ENCODE measurements at regions not wholly inside any gene's neighbourhood (a gene's known extent, or its start where the extent isn't known, plus 50 kb on each side); places are given as distances from the start of the nearest gene placed in this dataset.
A peak's percentile ranks its signal among the peaks of the same experiment; 100 is the strongest.
"Not testable (repeated sequence)": the region's sequence is repeated elsewhere in the genome, so short reads cannot be mapped to it uniquely, and the experiment has no call there.

DNA sequence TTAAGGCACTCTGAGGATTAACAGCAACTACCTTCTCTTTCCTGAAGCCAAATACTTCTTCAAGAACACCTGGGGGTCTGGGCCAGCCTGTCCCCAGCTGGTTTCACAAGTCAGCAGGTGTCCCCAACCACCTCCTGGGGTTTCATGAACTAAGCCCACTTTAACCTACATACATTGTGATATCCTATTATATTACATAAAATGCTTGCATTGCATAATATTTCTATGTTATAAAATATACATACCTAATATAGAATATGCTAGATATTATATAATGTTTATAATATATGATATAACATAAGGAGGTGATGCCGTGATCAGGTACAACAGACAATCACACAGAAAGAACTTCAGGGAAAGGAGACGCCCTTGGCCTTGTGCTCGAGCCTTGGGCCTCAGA is 367.6 kb downstream of the C16orf95 start:
- ATAC-seq (no peak), DNase-seq (ENCODE audit: low spot score) (no peak)
- Mint-ChIP-seq H3K4me1 (ENCODE audit: low read depth in 2 of 2) (no peaks in the 10 kb centered on the region), H3K4me3 (no peak overlapping the region), H3K27ac (no peak overlapping the region), H3K9me3 (no peaks in the 10 kb centered on the region), H3K27me3 (no peaks in the 10 kb centered on the region), H3K36me3 (no peaks in the 10 kb centered on the region)

DNA sequence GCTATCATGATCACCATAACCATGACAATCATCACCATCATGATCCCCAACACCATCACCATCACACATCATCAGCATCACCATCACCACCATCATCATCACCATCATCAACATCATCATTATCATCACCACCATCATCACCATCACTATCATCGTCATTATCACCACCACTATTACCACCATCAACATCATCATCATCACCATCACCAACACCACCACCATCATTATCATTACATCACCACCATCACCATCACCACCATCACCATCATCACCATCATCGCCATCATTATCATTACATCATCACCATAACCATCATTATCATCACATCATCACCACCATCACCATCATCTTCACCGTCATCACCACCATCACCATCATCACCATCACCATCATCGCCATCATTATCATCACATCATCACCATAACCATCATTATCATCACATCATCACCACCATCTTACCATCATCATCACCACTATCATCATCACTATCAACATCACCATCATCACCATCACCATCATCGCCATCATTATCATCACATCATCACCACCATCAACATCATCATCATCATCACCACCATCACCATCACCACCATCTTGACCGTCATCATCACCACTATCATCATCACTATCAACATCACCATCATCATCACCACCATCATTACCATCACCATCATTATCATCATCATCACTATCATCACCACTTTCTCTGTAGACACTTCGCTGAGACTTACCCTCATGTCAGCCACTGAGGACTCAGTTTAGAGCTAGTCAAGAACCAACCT is 366.0 kb downstream of the C16orf95 start:
- DNase-seq (ENCODE audit: low spot score), result no peak
- Mint-ChIP-seq H3K9me3 (no peaks in the 10 kb centered on the region), H3K27me3 (no peaks in the 10 kb centered on the region), H3K4me3 (no peak overlapping the region), H3K36me3 (no peaks in the 10 kb centered on the region), H3K27ac (no peak overlapping the region), H3K4me1 (ENCODE audit: low read depth in 2 of 2) (no peaks in the 10 kb centered on the region)
- ATAC-seq, result no peak

- Mint-ChIP-seq H3K4me1 (ENCODE audit: low read depth in 2 of 2) (peaks cover 0 to 3% of the 10 kb centered on the region in 2 donors), H3K27ac (no peak overlapping the region), H3K27me3 (no peaks in the 10 kb centered on the region), H3K36me3 (no peaks in the 10 kb centered on the region), H3K4me3 (no peak overlapping the region), H3K9me3 (no peaks in the 10 kb centered on the region)
- ATAC-seq (no peak), DNase-seq (ENCODE audit: low spot score) (peak; percentile 20)
Measured at GRCh38 chr16:86951831-86952598, 365.2 kb downstream of the C16orf95 start.

GRCh38 chr16:86952769-86953168 is 364.4 kb downstream of the C16orf95 start:
- H3K27ac Mint-ChIP-seq, result no peak overlapping the region
- H3K4me1 Mint-ChIP-seq (ENCODE audit: low read depth in 2 of 2), result peaks cover 0 to 3% of the 10 kb centered on the region in 2 donors
- no peaks in the 10 kb centered on the region for H3K27me3 Mint-ChIP-seq
- no peak overlapping the region for H3K4me3 Mint-ChIP-seq
- H3K36me3 Mint-ChIP-seq, result no peaks in the 10 kb centered on the region
- ATAC-seq (no peak), DNase-seq (ENCODE audit: low spot score) (peak; percentile 23)
- no peaks in the 10 kb centered on the region for H3K9me3 Mint-ChIP-seq

GRCh38 chr16:86953631-86954391 is 363.4 kb downstream of the C16orf95 start:
- Mint-ChIP-seq H3K4me1 (ENCODE audit: low read depth in 2 of 2) (peaks cover 0 to 3% of the 10 kb centered on the region in 2 donors), H3K4me3 (no peak overlapping the region), H3K9me3 (no peaks in the 10 kb centered on the region), H3K27ac (no peak overlapping the region), H3K36me3 (no peaks in the 10 kb centered on the region), H3K27me3 (peaks cover 0 to 5% of the 10 kb centered on the region in 2 donors)
- DNase-seq (ENCODE audit: low spot score) (no peak), ATAC-seq (peak in 1 of 2 donors; percentile 13)

GRCh38 chr16:86955136-86955855 is 361.9 kb downstream of the C16orf95 start:
- H3K27ac Mint-ChIP-seq, result no peak overlapping the region
- peaks cover 6 to 7% of the 10 kb centered on the region in 2 donors for H3K27me3 Mint-ChIP-seq
- no peak overlapping the region for H3K4me3 Mint-ChIP-seq
- no peak for DNase-seq (ENCODE audit: low spot score)
- peaks cover 0 to 3% of the 10 kb centered on the region in 2 donors for H3K4me1 Mint-ChIP-seq (ENCODE audit: low read depth in 2 of 2)
- H3K9me3 Mint-ChIP-seq, result no peaks in the 10 kb centered on the region
- H3K36me3 Mint-ChIP-seq, result no peaks in the 10 kb centered on the region
- no peak for ATAC-seq

GRCh38 chr16:86956437-86956836 is 360.8 kb downstream of the C16orf95 start:
- ATAC-seq, result no peak

DNA sequence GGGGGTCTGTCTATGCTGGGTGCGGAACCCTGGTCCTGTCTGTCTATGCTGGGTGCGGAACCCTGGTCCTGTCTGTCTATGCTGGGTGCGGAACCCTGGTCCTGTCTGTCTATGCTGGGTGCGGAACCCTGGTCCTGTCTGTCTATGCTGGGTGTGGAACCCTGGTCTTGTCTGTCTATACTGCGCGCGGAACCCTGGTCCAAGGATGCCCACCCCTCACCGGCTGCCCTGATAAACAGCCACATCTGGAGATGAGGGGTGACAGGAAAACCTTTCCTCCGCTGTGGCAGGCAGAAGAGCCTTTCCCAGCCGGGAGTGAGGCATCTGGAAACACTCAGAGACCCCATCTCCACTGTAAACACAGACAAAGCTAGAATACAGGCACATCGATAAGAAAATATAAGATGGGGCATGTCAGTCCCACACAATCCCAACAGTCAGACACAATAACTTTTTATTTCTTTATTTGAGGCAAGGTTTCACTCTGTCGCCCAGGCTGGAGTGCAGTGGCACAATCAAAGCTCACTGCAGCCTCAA is 359.5 kb downstream of the C16orf95 start:
- not testable (repeated sequence) for DNase-seq (ENCODE audit: low spot score); H3K27ac Mint-ChIP-seq; H3K36me3 Mint-ChIP-seq; ATAC-seq; H3K9me3 Mint-ChIP-seq; H3K4me1 Mint-ChIP-seq (ENCODE audit: low read depth in 2 of 2); H3K4me3 Mint-ChIP-seq
- H3K27me3 Mint-ChIP-seq, result peaks cover 13% of the 10 kb centered on the region in 2 donors

More at GRCh38 chr16:86956437-86956836, 360.8 kb downstream of the C16orf95 start:
- Mint-ChIP-seq H3K4me3 (no peak overlapping the region), H3K4me1 (ENCODE audit: low read depth in 2 of 2) (peaks cover 0 to 3% of the 10 kb centered on the region in 2 donors), H3K9me3 (no peaks in the 10 kb centered on the region), H3K27me3 (peaks cover 10 to 13% of the 10 kb centered on the region in 2 donors), H3K36me3 (no peaks in the 10 kb centered on the region), H3K27ac (no peak overlapping the region)
- DNase-seq (ENCODE audit: low spot score), result no peak

DNA sequence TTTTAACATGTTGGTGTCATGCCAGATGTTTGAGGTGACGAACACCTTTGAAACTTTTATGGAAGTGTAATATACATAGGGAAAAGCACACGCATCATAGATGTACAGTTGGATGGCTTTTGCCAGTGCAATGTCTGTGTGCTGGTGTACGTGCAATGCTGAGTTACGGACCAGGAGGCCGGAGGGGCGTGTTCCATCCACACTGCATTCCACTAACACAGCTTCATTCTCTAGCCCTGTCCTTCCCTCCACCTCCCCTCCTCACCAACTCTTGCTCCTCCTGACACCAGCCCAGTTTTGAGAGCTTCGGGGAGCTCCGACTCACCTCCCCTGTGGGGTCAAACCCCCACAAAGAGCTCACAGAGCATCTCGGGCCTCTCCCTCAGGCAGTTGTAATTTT is 358.8 kb downstream of the C16orf95 start:
- ATAC-seq (no peak), DNase-seq (ENCODE audit: low spot score) (no peak)
- H3K27me3 Mint-ChIP-seq, result peaks cover 13% of the 10 kb centered on the region in 2 donors
- H3K36me3 Mint-ChIP-seq, result no peaks in the 10 kb centered on the region
- no peak overlapping the region for H3K4me3 Mint-ChIP-seq
- no peaks in the 10 kb centered on the region for H3K9me3 Mint-ChIP-seq
- no peak overlapping the region for H3K27ac Mint-ChIP-seq
- peaks cover 0 to 3% of the 10 kb centered on the region in 2 donors for H3K4me1 Mint-ChIP-seq (ENCODE audit: low read depth in 2 of 2)

DNA sequence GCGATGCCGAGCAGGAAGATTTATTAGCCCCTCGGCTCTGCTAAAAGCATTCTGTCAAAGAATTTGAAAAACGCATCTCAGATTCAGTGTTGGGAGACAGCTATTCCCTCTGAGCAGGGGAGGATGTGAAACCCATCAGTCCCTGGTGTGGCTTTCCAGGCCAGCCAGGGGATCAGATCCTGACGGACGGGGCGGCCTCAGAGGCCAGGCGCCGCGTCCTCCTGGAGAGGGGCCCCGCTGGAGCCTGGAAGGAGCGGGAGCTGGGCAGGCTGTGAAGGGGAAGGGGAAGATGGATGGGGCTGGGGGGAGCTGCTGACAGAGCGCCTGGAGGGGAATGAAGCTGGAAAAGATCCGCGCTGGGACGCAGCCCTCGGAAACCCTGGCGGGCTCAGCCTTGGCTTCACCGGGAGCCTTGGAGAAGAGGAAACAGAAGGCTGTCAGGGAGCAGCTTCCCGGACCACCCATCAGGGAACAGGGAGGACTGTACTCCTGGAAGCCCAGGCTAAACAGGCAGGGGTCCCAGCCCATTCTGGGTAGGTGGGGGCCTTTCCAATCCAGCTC is 358.0 kb downstream of the C16orf95 start:
- H3K27ac Mint-ChIP-seq, result no peak overlapping the region
- no peak overlapping the region for H3K4me3 Mint-ChIP-seq
- no peaks in the 10 kb centered on the region for H3K36me3 Mint-ChIP-seq
- ATAC-seq (no peak), DNase-seq (ENCODE audit: low spot score) (no peak)
- H3K9me3 Mint-ChIP-seq, result no peaks in the 10 kb centered on the region
- peaks cover 0 to 3% of the 10 kb centered on the region in 2 donors for H3K4me1 Mint-ChIP-seq (ENCODE audit: low read depth in 2 of 2)
- H3K27me3 Mint-ChIP-seq, result peaks cover 13% of the 10 kb centered on the region in 2 donors

- no peaks in the 10 kb centered on the region for H3K36me3 Mint-ChIP-seq
- H3K4me1 Mint-ChIP-seq (ENCODE audit: low read depth in 2 of 2), result peaks cover 0 to 3% of the 10 kb centered on the region in 2 donors
- no peak overlapping the region for H3K27ac Mint-ChIP-seq
- ATAC-seq (no peak), DNase-seq (ENCODE audit: low spot score) (no peak)
- peaks cover 13% of the 10 kb centered on the region in 2 donors for H3K27me3 Mint-ChIP-seq
- H3K4me3 Mint-ChIP-seq, result no peak overlapping the region
- no peaks in the 10 kb centered on the region for H3K9me3 Mint-ChIP-seq
Measured at GRCh38 chr16:86959729-86960128, 357.5 kb downstream of the C16orf95 start.

- H3K9me3 Mint-ChIP-seq, result no peaks in the 10 kb centered on the region
Measured at GRCh38 chr16:86960266-86960665, 356.9 kb downstream of the C16orf95 start.

GRCh38 chr16:86961171-86961601 is 356.0 kb downstream of the C16orf95 start:
- H3K36me3 Mint-ChIP-seq, result no peaks in the 10 kb centered on the region
- ATAC-seq (no peak), DNase-seq (ENCODE audit: low spot score) (no peak)
- H3K4me1 Mint-ChIP-seq (ENCODE audit: low read depth in 2 of 2), result peaks cover 0 to 3% of the 10 kb centered on the region in 2 donors
- H3K4me3 Mint-ChIP-seq, result no peak overlapping the region
- H3K27ac Mint-ChIP-seq, result no peak overlapping the region
- no peaks in the 10 kb centered on the region for H3K9me3 Mint-ChIP-seq
- H3K27me3 Mint-ChIP-seq, result peaks cover 13 to 16% of the 10 kb centered on the region in 2 donors

More at GRCh38 chr16:86960266-86960665, 356.9 kb downstream of the C16orf95 start:
- ATAC-seq, result no peak
- H3K27me3 Mint-ChIP-seq, result peaks cover 13% of the 10 kb centered on the region in 2 donors
- no peak overlapping the region for H3K4me3 Mint-ChIP-seq
- DNase-seq (ENCODE audit: low spot score), result no peak
- H3K27ac Mint-ChIP-seq, result no peak overlapping the region
- H3K36me3 Mint-ChIP-seq, result no peaks in the 10 kb centered on the region
- peaks cover 0 to 3% of the 10 kb centered on the region in 2 donors for H3K4me1 Mint-ChIP-seq (ENCODE audit: low read depth in 2 of 2)

Data from natural killer cell treated with Interleukin-12 subunit alpha and Interleukin-12 subunit beta and Interleukin-15 and Interleukin-18, amount 100 ng/mL, for 72 hours (primary cell).